T-helper 2 cell treated with Interferon-gamma antibody and Interleukin-4, amounts not matched to agents 100 ng/mL and 5 ng/mL, for 36 hours (primary cell): ENCODE measurements at regions not wholly inside any gene's neighbourhood (a gene's known extent, or its start where the extent isn't known, plus 50 kb on each side); places are given as distances from the start of the nearest gene placed in this dataset.

Source experiments
- intact Hi-C: fragments of 100-400 bp; cut with micrococcal nuclease; formaldehyde crosslinking; loops from one replicate; pipeline ENCODE4 v1.15.1; 2023

GRCh38 chr3:110788794-110789193 lies 282.8 kb upstream of the NECTIN3 start:
- intact Hi-C loops, result no loop called here

DNA sequence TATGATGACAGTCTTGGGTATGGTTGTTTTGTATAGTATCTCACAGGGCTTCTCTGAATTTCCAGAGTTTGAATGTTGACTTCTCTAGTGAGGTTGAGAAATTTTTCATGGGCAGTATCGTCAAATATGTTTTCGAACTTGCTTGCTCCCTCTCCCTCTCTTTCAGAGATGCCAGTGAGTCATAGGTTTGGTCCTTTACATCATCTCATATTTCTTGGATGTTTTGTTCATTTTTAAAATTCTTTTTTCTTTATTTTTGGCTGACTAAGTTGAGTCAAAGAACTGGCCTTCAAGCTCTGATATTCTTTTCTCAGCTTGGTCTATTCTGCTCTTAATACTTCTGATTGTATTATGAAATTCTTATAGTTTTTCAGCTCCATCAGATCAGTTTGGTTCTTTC lies 282.3 kb upstream of the NECTIN3 start:
- intact Hi-C loops, result no loop called here

GRCh38 chr3:110790631-110791030 lies 281.0 kb upstream of the NECTIN3 start:
- intact Hi-C loops, result no loop called here

DNA sequence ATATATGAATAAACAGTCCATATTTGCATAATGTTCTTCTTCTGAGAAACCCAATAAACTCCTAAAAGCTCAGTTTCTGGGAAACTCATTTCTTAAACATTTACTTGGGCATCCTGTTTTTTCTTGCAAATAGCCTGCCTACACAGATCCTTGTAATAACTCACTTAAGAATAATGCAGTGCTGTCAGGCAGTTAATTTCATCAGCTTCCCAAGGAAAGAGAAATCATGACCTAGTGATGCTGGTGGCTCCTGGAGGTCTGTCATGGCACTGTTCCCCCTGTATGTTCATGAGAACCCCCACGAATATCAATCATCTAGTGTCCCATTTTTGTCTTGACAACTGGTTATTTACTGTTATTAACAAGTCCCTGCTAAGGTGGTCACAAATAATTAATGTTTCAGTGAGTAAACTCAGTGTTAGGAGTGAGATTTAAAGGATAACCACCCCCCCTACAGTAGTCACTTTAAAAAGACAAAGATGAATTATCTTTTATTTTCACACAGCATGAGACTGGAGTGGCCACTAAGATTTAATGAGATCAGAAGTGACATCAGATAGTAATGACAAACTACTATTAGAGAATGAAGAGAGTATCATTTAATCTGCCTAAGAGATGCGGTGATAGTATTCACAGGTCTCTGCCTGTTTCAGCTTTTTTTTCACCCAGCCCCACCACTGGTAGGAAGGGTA lies 279.5 kb upstream of the NECTIN3 start:
- intact Hi-C loops, result no loop called here

DNA sequence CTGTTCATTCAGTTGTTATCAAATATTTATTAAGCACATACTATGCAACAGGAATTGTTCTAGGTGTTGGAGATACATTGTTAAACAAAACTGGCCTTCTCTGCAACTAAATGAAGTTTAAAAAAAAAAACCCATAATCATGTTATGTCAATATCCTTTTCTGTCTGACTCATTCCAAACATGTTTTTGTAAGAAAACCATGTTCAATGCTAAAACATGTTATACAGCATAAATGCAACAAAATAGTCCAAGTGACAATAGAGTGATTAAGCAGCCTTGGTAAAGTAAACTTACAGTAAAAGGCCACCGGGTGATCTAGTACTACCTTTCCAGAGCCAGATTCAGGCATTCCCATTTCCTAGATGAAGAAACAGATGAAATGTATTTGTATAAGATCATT lies 278.0 kb upstream of the NECTIN3 start:
- intact Hi-C loops, result no loop called here

DNA sequence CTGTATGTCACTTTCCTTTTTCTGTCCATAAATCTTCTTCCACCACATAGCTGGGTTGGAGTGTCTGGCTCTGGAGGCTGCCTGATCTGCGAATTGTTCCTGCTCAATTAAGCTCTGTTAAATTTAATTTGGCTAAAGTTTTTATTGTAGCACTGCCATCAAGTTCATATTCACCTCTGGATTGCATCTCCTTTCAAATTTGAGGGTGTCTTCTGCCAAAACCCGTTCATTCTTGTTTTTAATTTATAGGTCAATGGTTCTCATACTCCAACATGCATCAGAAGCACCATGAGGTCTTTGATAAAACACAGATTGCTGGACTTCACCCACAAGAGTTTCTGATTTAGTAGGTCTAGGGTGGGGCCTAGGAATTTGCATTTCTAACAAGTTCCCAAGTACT lies 276.5 kb upstream of the NECTIN3 start:
- intact Hi-C loops, result no loop called here

GRCh38 chr3:110799271-110799670 lies 272.3 kb upstream of the NECTIN3 start:
- intact Hi-C loops, result no loop called here

DNA sequence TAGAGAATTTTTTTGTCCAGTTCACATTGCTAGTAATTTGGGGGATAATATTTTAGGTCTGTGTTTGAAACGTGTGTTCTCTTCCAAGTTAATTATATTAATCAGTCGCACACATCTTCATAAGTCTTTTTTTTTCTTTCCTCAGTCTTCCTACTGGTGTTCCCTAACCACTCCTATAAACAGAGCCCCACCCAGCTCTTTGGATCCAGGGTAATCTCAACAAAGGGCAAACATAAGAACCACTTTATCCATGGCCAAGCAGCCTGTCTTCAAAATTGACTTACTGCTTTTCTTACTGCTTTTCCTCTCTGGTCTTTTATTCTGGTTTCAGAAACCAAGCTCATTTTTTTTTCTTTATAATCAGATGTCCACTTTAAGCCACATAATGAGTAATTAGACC lies 266.8 kb upstream of the NECTIN3 start:
- intact Hi-C loops, result no loop called here

DNA sequence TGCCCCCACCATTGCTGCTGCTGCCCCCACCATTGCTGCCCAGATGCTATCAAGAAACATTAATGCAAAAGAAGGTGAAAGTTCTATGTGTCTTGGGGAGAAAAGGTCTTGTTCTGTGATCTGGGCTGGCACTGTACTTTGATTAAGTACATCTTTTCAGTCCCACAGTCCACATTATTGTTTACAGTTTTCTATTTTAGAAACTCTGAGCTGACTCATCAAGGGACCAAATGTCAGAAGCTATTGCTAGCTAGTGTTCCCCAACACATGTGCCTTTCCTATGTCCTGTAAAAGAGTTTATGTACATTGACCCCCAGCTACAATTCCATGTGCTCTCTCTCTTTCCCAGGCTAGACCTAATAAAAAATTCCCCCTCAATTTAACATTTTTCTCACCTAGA lies 264.7 kb upstream of the NECTIN3 start:
- intact Hi-C loops, result no loop called here

DNA sequence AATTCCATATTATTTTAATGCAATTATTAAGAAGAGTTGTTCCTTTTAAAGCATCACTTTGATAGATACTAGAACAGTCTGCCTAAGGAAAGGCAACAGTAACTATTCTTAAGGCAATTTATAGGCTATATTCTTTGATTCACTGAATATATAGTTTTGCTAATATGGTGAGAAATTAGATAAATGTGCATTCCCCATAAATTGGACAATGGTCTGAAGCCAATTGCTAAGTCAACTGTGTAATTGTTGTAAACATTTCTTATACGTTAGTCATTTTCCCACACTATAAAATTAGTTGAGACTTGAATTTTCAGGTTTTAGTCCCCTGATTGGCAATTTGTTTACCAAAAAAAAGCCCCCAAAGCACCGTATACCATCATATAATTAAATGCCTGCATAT lies 263.0 kb upstream of the NECTIN3 start:
- intact Hi-C loops, result no loop called here

- intact Hi-C loops, result loop anchor here (10.0 kb wide), 2 partner anchors 264 to 734 kb away; partner anchors contain the start of genes CD96 and NECTIN3
These were observed 261.3 kb upstream of the NECTIN3 start for GRCh38 chr3:110810356-110810755.

DNA sequence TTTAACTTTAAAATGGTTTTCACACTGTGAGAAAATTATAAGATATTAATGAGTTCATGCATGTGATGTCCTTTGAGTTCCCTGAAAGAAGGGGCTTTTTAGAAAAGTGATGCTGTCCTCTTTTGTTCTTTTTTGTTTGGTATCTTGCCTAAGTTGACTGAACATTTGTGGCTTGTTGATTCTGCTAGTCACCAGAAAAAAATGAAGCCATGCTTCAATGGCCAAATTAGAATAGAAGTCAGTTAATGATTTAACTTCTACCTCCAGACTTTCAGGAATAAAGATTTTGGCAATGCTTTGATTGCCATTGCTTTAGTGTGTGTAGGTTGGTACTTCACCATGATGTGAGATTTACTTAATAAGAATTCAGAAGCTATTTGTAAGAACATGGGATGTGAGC lies 260.6 kb upstream of the NECTIN3 start:
- intact Hi-C loops, result loop anchor here (10.0 kb wide), 2 partner anchors 264 to 734 kb away; partner anchors contain the start of genes CD96 and NECTIN3

- intact Hi-C loops, result loop anchor here (10.0 kb wide), 2 partner anchors 261 to 731 kb away; partner anchors contain the start of genes CD96 and NECTIN3
These were observed 258.1 kb upstream of the NECTIN3 start for GRCh38 chr3:110813541-110813940.

DNA sequence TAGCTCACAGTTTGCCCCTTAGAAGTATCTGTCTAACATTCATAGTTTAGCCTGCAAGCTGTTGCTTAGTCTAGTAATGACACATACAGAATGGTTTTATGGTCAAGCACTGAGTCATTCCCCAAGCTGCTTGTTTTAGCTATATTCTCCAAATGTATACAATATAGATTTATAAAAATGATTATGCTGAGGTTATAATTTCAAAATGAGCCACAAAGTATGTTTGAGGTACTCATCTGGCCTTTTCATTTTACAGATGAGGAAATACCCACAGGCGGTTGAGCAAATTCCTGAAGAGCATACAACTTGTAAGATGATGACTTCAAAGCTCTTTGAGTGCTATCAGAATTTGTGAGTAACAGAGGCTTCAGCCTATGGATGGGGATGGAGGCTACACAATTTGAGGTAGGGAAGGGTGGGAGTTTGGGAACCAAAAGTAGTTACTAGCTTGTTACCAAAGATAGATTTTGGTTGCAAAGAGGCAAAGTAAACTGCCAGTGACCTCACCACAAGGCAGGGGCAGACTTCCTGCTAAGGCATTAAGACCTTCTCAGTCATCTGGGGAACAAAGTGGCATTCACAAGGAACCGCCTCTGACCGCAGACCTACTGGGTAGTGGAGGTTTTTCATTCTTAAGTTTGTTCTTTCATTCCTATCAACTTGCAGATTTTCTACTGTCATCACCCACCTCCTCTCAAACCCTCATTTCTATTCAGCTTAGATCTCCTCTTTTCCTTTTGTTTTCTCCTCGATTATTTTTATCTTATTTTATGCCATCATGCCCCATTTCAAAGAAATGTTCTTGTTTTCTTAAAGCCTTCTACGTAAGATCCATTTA lies 257.2 kb upstream of the NECTIN3 start:
- intact Hi-C loops, result loop anchor here (10.0 kb wide), 2 partner anchors 260 to 730 kb away; partner anchors contain the start of genes CD96 and NECTIN3

- intact Hi-C loops, result loop anchor here (10.0 kb wide), 2 partner anchors 260 to 730 kb away; partner anchors contain the start of genes CD96 and NECTIN3
These were observed 256.5 kb upstream of the NECTIN3 start for GRCh38 chr3:110815008-110815583.

DNA sequence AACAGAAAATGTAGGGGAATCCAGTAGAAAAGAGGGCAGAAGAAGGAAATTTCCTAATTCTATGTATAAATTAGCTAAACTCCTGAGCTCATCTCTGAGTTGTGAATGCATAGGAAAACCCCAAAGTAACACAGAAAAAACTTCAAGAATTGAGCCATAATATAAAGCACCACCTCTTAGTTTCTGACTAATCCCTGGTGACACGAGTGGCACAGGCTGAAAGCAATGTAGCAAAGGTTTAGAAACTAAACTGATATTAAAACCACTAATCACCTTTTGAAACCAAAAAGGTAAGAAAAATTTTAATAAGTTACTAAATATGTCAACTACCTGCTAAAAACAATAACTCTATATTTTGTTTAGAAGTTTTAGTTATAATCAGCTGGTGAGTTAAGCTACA lies 255.6 kb upstream of the NECTIN3 start:
- intact Hi-C loops, result loop anchor here (10.0 kb wide), 2 partner anchors 259 to 729 kb away; partner anchors contain the start of genes CD96 and NECTIN3

DNA sequence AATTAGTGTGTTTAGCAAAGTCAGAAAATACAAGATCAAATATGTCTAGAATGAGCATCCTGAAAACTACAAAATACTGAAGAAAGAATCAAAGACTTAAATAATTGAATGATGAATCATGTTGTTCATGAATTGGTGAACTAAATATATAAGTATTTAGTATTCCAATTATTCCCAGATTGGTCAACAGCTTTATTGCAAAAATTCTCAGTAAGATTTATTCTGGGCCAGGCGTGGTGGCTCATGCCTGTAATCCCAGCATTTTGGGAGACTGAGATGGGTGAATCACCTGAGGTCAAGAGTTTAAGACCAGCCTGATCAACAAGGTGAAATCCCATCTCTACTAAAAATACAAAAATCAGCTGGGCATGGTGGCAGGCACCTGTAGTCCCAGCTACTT lies 250.0 kb upstream of the NECTIN3 start:
- intact Hi-C loops, result no loop called here

GRCh38 chr3:110822971-110823370 lies 248.6 kb upstream of the NECTIN3 start:
- intact Hi-C loops, result no loop called here

DNA sequence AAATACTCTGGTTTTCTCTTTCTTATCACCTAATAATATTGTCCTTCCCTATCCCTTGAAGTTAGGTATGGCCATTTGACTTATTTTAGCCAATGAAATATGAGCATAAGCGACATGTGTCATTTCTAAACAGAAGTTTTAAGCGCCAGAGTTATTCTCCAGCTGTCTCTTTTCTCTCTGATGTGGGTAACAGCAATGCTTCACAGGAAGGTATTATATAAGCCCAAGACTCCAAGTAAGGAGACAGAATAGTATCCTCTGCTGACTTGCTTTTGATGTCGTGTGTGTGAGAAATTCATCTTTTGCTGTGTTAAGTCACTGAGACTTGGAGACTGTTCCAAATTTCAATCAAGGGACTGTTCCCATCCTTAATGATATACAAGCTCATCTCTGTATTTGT lies 224.6 kb upstream of the NECTIN3 start:
- intact Hi-C loops, result no loop called here

DNA sequence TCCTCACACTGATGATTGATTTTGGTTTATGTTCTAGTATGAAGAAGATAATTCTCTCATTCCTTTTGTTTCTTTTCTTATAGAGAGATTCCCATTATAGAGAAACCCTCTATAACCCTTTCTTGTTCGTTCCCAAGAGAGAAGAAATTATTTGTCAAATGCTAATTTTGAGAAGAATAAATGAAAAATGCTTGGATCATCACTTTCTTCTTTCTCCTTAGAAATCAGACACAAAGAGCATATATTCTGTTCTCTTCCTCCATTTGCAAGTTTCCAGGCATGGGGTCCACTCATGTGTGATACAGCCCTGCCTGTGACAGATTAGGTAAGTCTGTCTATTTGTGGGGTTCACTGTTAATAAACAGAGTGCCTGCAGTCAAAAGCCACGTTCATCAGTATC lies 222.6 kb upstream of the NECTIN3 start:
- intact Hi-C loops, result no loop called here

DNA sequence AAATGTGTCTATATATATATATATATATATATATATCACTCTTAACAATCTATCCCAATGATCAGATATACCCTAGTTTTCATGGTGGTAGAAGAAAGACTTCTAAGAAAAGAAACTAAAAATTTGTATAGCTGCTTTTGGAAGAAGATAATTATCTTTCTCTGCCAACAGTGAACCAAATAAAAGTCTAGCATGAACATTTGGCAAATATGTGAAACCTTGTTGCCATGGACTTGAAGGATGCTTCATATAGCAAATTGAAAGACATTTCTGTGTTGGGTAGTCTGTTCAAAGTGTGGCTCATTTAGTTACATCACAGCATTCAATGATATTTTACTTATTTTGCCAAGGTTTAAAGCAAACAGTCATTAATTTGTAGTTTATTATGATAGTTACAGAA lies 219.9 kb upstream of the NECTIN3 start:
- intact Hi-C loops, result no loop called here

DNA sequence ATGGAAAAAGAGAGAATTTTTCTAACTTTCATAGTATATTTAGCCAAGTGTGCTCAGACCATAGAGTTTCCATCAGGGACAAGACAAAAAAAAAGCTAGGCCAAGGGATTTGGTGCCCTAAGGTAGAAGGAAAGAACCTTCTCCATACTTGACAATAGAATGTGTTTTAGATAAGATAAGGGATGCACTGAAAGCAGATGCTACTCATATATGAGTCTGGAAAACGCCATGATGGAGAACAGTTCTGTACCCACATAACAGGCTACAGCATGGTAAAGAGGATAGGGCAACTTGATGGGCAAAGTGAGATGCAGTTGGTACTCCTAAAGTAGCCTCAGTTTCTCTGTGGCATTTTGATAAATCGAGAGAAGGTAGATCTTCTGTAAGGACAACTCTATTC lies 216.4 kb upstream of the NECTIN3 start:
- intact Hi-C loops, result no loop called here
